ENCODE measurements at regions not wholly inside any gene's neighbourhood (a gene's known extent, or its start where the extent isn't known, plus 50 kb on each side); places are given as distances from the start of the nearest gene placed in this dataset.

DNA sequence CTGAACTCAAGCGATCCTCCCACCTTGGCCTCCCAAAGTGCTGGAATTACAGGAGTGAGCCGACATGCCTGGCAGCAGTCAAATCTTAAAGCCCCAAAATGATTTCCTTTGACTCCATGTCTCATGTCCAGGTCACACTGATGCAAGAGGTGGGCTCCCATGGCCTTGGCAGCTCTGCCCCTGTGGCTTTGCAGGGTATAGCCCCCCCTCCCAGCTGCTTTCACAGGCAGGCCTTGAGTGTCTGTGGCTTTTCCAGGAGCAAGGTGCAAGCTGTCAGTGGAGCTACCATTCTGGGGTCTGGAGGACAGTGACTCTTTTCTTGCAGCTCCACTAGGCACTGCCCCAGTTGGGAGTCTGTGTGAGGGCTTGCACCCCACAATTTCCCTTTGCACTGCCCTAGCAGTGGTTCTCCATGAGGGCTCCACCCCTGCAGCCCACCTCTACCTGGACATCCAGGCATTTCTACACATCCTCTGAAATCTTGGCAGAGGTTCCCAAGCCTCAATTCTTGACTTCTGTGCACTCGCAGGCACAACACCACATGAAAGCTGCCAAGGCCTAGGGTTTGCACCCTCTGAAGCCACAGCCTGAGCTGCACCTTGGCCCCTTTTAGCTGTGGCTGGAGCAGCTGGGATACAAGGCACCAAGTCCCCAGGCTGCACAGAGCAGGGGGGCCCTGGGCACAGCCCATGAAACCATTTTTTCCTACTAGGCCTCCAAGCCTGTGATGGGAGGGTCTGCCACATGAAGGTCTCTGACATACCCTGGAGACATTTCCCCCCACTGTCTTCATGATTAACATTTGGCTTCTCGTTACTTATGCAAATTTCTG is 79.3 kb upstream of the ARL4D start (continued):
- peak; percentile 71 for TF ChIP-seq ZNF280A (IDR thresholded peaks at IDR 0.05; ENCODE audit: low read depth, partially characterized antibody)
- no peak for TF ChIP-seq THRAP3 (IDR thresholded peaks at IDR 0.05; ENCODE audit: borderline replicate concordance)
- TF ChIP-seq UBTF (IDR thresholded peaks at IDR 0.05; ENCODE audit: borderline replicate concordance in 1 of 2, low read depth in 2 of 2, low read length in 2 of 2): no peak
- no peak for TF ChIP-seq RHOXF2B (CRISPR knock-in tag; conservative IDR thresholded peaks at IDR 0.05)
- no peak for TF ChIP-seq GATAD2A (IDR thresholded peaks at IDR 0.05)
- TF ChIP-seq THAP7 (CRISPR knock-in tag; IDR thresholded peaks at IDR 0.05): no peak
- TF ChIP-seq HES1 (IDR thresholded peaks at IDR 0.05; ENCODE audit: low read depth): no peak
- peak; percentile 90 for TF ChIP-seq ZFP36 (IDR thresholded peaks at IDR 0.05; ENCODE audit: low read depth, low read length, partially characterized antibody)
- TF ChIP-seq MTF1 (CRISPR knock-in tag; IDR thresholded peaks at IDR 0.05; ENCODE audit: borderline replicate concordance): no peak
- TF ChIP-seq, protein P1, sequence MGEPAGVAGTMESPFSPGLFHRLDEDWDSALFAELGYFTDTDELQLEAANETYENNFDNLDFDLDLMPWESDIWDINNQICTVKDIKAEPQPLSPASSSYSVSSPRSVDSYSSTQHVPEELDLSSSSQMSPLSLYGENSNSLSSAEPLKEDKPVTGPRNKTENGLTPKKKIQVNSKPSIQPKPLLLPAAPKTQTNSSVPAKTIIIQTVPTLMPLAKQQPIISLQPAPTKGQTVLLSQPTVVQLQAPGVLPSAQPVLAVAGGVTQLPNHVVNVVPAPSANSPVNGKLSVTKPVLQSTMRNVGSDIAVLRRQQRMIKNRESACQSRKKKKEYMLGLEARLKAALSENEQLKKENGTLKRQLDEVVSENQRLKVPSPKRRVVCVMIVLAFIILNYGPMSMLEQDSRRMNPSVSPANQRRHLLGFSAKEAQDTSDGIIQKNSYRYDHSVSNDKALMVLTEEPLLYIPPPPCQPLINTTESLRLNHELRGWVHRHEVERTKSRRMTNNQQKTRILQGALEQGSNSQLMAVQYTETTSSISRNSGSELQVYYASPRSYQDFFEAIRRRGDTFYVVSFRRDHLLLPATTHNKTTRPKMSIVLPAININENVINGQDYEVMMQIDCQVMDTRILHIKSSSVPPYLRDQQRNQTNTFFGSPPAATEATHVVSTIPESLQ (CRISPR knock-in tag; IDR thresholded peaks at IDR 0.05): no peak
- TF ChIP-seq, protein P2, sequence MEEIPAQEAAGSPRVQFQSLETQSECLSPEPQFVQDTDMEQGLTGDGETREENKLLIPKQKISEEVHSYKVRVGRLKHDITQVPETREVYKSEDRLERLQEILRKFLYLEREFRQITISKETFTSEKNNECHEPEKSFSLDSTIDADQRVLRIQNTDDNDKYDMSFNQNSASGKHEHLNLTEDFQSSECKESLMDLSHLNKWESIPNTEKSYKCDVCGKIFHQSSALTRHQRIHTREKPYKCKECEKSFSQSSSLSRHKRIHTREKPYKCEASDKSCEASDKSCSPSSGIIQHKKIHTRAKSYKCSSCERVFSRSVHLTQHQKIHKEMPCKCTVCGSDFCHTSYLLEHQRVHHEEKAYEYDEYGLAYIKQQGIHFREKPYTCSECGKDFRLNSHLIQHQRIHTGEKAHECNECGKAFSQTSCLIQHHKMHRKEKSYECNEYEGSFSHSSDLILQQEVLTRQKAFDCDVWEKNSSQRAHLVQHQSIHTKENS (CRISPR knock-in tag; IDR thresholded peaks at IDR 0.05): no peak
- TF ChIP-seq, protein P3, sequence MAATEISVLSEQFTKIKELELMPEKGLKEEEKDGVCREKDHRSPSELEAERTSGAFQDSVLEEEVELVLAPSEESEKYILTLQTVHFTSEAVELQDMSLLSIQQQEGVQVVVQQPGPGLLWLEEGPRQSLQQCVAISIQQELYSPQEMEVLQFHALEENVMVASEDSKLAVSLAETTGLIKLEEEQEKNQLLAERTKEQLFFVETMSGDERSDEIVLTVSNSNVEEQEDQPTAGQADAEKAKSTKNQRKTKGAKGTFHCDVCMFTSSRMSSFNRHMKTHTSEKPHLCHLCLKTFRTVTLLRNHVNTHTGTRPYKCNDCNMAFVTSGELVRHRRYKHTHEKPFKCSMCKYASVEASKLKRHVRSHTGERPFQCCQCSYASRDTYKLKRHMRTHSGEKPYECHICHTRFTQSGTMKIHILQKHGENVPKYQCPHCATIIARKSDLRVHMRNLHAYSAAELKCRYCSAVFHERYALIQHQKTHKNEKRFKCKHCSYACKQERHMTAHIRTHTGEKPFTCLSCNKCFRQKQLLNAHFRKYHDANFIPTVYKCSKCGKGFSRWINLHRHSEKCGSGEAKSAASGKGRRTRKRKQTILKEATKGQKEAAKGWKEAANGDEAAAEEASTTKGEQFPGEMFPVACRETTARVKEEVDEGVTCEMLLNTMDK (IDR thresholded peaks at IDR 0.05; ENCODE audit: borderline replicate concordance, insufficient read depth, low read depth, low read length, poor library complexity, severe bottlenecking): no peak
- TF ChIP-seq TRIM28 (IDR thresholded peaks at IDR 0.05): peak; percentile 95
- no peak for TF ChIP-seq ZNF57 (CRISPR knock-in tag; IDR thresholded peaks at IDR 0.05)
